ENCODE measurements at regions not wholly inside any gene's neighbourhood (a gene's known extent, or its start where the extent isn't known, plus 50 kb on each side); places are given as distances from the start of the nearest gene placed in this dataset.
A peak's percentile ranks its signal among the peaks of the same experiment; 100 is the strongest.

DNA sequence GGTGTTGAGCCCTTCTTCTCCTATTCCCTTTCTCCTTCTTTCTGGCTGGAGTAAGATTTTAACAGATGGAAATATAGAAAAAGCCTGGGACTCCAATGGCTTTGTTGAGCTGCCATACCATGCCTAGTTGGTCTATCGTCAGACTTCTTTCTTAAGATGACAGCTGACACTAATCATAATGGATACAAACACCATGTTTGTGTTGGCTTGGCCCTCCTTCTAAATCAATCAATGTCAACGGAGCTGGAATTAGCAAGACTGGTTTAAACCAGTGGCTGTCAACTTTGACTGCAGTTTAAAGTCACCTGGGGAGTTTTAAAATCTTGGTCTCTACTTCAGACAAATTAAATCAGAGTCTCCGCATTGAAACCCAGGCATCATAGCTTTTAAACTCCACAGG lies 264.5 kb upstream of the PRR16 start:
- no peak for DNase-seq (ENCODE audit: low read depth)
- no peak for TF ChIP-seq CTCF (conservative IDR thresholded peaks at IDR 0.05; ENCODE audit: low read depth, low read length)
- H3K4me3 ChIP-seq (ENCODE audit: low read depth, low read length), result no peak overlapping the region

GRCh38 chr5:120207129-120207528 lies 257.0 kb upstream of the PRR16 start:
- DNase-seq (ENCODE audit: low read depth), result peak; percentile 39
- no peak overlapping the region for H3K4me3 ChIP-seq (ENCODE audit: low read depth, low read length)
- no peak for TF ChIP-seq CTCF (conservative IDR thresholded peaks at IDR 0.05; ENCODE audit: low read depth, low read length)

GRCh38 chr5:120217001-120217400 lies 247.1 kb upstream of the PRR16 start:
- TF ChIP-seq CTCF (conservative IDR thresholded peaks at IDR 0.05; ENCODE audit: low read depth, low read length), result no peak
- no peak overlapping the region for H3K4me3 ChIP-seq (ENCODE audit: low read depth, low read length)
- DNase-seq (ENCODE audit: low read depth), result no peak

DNA sequence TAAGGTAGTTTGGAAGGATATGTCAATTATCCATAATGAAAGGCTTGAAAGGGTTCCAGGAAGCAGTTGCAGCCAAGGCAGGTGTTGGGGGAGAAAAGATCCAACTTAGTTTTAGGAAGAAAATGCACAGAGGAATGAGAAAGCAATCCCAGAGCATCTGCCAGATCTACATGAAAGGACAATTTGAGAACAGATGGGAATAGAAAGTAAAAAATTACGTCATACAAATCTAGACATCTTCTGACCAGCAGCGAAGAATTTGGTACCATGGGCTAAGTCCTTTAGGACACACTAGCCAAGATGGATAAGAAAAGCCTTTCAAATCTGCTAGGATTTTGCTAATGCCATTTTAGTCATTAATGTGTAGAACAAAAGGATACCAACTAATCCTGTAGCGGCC lies 244.1 kb upstream of the PRR16 start:
- no peak overlapping the region for H3K4me3 ChIP-seq (ENCODE audit: low read depth, low read length)
- no peak for TF ChIP-seq CTCF (conservative IDR thresholded peaks at IDR 0.05; ENCODE audit: low read depth, low read length)
- DNase-seq (ENCODE audit: low read depth), result no peak

DNA sequence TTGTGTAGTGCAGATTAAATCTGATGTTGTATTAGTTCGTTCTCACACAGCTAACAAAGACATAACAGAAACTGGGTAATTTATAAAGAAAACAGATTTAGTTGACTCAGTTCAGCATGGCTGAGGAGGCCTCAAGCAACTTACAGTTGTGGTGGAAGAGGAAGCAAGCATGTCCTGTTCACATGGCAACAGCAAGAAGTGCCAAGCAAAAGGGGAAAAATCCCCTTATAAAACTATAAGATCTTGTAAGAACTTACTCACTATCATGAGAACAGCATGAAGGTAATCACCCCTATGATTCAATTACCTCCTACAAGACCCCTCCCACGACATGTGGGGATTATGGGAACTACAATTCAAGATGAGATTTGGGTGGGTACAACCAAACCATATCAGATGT lies 238.6 kb upstream of the PRR16 start:
- H3K4me3 ChIP-seq (ENCODE audit: low read depth, low read length), result no peak overlapping the region
- DNase-seq (ENCODE audit: low read depth), result no peak
- no peak for TF ChIP-seq CTCF (conservative IDR thresholded peaks at IDR 0.05; ENCODE audit: low read depth, low read length)

DNA sequence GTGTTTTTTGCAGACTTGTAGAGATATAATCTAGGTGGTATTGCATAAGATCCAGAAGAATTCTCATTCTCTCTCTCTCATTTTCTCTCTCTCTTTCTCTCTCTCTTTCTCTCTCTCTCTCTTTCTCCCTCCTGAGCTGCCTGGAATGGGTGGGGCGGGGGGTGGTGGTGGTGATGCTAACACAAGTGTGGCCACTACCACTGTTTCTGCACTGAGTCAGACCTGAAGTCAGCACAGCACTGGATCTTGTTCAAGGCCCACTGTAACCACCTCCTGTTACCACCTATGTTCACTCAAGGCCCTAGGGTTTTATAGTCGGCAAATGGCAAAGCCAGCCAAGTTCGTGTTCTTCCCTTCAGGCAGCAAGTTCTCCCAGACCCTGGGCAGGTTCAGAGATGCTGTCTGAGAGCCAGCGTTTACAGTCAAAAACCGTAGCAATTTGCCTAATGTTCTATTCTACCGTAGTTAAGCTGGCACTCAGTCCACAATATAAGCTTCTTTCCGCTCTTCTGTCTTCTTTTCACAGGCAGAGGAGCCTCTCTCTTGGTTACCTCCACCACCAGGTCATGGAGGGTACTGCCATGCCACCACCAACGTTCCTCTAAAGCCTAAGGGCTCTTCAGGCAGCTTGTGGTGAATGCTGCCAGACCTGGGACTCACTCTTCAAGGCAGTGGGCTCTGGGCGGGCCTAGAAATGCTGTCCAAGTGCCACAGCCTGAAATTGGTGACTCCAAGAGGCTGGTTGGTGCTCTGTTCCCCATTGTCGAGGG lies 235.7 kb upstream of the PRR16 start:
- no peak overlapping the region for H3K4me3 ChIP-seq (ENCODE audit: low read depth, low read length)
- no peak for TF ChIP-seq CTCF (conservative IDR thresholded peaks at IDR 0.05; ENCODE audit: low read depth, low read length)
- DNase-seq (ENCODE audit: low read depth), result no peak

DNA sequence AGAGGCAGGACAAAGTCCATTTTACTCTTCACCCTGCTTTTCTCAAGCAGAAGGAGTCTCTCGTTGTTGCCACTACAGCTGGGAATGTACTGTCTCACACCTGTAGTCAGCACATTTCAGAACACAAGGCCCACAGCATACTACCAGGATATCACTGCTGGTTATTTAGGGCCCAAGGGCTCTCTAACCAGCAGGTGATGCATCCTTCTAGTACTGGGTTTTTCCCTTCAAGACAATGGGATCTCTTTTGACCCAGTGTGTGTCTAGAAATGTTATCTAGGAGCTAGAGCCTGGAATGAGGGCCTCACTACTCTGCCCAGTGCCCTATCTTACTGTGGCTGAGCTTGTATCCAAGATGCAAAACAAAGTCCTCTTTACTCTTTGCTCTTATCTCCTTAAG lies 235.1 kb upstream of the PRR16 start:
- TF ChIP-seq CTCF (conservative IDR thresholded peaks at IDR 0.05; ENCODE audit: low read depth, low read length), result no peak
- H3K4me3 ChIP-seq (ENCODE audit: low read depth, low read length), result no peak overlapping the region
- DNase-seq (ENCODE audit: low read depth), result no peak
